ENCODE measurements at regions not wholly inside any gene's neighbourhood (a gene's known extent, or its start where the extent isn't known, plus 50 kb on each side); places are given as distances from the start of the nearest gene placed in this dataset.

- TF ChIP-seq EZH2 (IDR thresholded peaks at IDR 0.05; ENCODE audit: borderline replicate concordance, low read depth, low read length) (no peak), ZC3H8 (IDR thresholded peaks at IDR 0.05) (no peak), CREM (IDR thresholded peaks at IDR 0.05; ENCODE audit: low read depth) (no peak), POLR2AphosphoS5 (IDR thresholded peaks at IDR 0.05; ENCODE audit: control insufficient read depth, insufficient read depth, low read depth, low read length) (no peak)
- TF ChIP-seq, protein P1, sequence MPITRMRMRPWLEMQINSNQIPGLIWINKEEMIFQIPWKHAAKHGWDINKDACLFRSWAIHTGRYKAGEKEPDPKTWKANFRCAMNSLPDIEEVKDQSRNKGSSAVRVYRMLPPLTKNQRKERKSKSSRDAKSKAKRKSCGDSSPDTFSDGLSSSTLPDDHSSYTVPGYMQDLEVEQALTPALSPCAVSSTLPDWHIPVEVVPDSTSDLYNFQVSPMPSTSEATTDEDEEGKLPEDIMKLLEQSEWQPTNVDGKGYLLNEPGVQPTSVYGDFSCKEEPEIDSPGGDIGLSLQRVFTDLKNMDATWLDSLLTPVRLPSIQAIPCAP (CRISPR knock-in tag; IDR thresholded peaks at IDR 0.05; ENCODE audit: borderline replicate concordance): no peak
Observed at GRCh38 chr20:22690616-22691179, 106.3 kb upstream of the FOXA2 start.

Data from K562 (cell line).